ENCODE measurements at regions not wholly inside any gene's neighbourhood (a gene's known extent, or its start where the extent isn't known, plus 50 kb on each side); places are given as distances from the start of the nearest gene placed in this dataset.

GRCh38 chr2:107338059-107338458, 452.1 kb upstream of the ST6GAL2 start:
- TF ChIP-seq SIN3A (IDR thresholded peaks at IDR 0.05; ENCODE audit: borderline replicate concordance, low read depth, low read length) (no peak), TCF12 (IDR thresholded peaks at IDR 0.05) (no peak), GABPA (IDR thresholded peaks at IDR 0.05; ENCODE audit: low read depth) (no peak), YY1 (IDR thresholded peaks at IDR 0.05; ENCODE audit: low read depth) (no peak), IRF3 (IDR thresholded peaks at IDR 0.05; ENCODE audit: low read depth, low read length) (no peak), SMC3 (IDR thresholded peaks at IDR 0.05; ENCODE audit: low read depth, low read length) (no peak)
- Histone ChIP-seq H3K4me3 (ENCODE audit: low read depth in 2 of 2, low read length in 1 of 2) (no peak overlapping the region), H4K20me1 (ENCODE audit: insufficient read depth) (no peaks in the 10 kb centered on the region), H2AFZ (ENCODE audit: low read depth) (0 out of 2 replicates have a peak overlapping the region, but pooled peaks have one; percentile 42), H3K4me2 (no peak overlapping the region), H3K4me1 (ENCODE audit: control insufficient read depth in 1 of 2, insufficient read depth in 2 of 2, low read depth in 1 of 2, low read length in 1 of 2) (no peaks in the 10 kb centered on the region; a peak in 1 of 4 replicates), H3K79me2 (ENCODE audit: insufficient read depth) (no peaks in the 10 kb centered on the region), H3K9me2 (no peaks in the 10 kb centered on the region), H3K9ac (no peak overlapping the region), H3K27ac (ENCODE audit: low read depth in 2 of 2, low read length in 1 of 2) (peak overlapping the region in 1 of 2 experiments; percentile 68; a peak in 2 of 4 replicates), H3K9me3 (no peaks in the 10 kb centered on the region), H3K27me3 (ENCODE audit: insufficient read depth) (no peaks in the 10 kb centered on the region), H3K36me3 (replicated peaks in 1 of 2; ENCODE audit: control insufficient read depth in 1 of 2, insufficient read depth in 2 of 2, low read length in 1 of 2) (no peaks in the 10 kb centered on the region), H3F3A (replicated peaks; ENCODE audit: insufficient read depth) (no peaks in the 10 kb centered on the region)
- DNase-seq = no peak
- ChIA-PET CTCF (no interaction called here), POLR2A (no interaction called here)
- WGBS (ENCODE audit: low lambda C conversion rate) = 62% methylated on average over 3 of the region's 3 CpGs

- no peak overlapping the region for H3K4me3 ChIP-seq (ENCODE audit: low read depth in 2 of 2, low read length in 1 of 2)
- no peak for TF ChIP-seq MXI1 (IDR thresholded peaks at IDR 0.05; ENCODE audit: low read depth, low read length)
- no peak for TF ChIP-seq USF1 (IDR thresholded peaks at IDR 0.05; ENCODE audit: borderline replicate concordance, low read depth)
- H3K27ac ChIP-seq (ENCODE audit: low read depth in 2 of 2, low read length in 1 of 2) = no peak overlapping the region
- no peaks in the 10 kb centered on the region for H3K9me2 ChIP-seq
- H3K9me3 ChIP-seq = no peaks in the 10 kb centered on the region
- no peaks in the 10 kb centered on the region for H3F3A ChIP-seq (replicated peaks; ENCODE audit: insufficient read depth)
- H3K9ac ChIP-seq = no peak overlapping the region
- 43% methylated on average over 6 of the region's 6 CpGs for WGBS (ENCODE audit: low lambda C conversion rate)
- no peak overlapping the region for H2AFZ ChIP-seq (ENCODE audit: low read depth)
- ChIA-PET CTCF (no interaction called here), POLR2A (no interaction called here)
- H3K79me2 ChIP-seq (ENCODE audit: insufficient read depth) = no peaks in the 10 kb centered on the region
- H4K20me1 ChIP-seq (ENCODE audit: insufficient read depth) = no peaks in the 10 kb centered on the region
- DNase-seq = no peak
- no peaks in the 10 kb centered on the region; a peak in 1 of 4 replicates for H3K4me1 ChIP-seq (ENCODE audit: control insufficient read depth in 1 of 2, insufficient read depth in 2 of 2, low read depth in 1 of 2, low read length in 1 of 2)
- H3K27me3 ChIP-seq (ENCODE audit: insufficient read depth) = no peaks in the 10 kb centered on the region
- no peak overlapping the region for H3K4me2 ChIP-seq
- H3K36me3 ChIP-seq (replicated peaks in 1 of 2; ENCODE audit: control insufficient read depth in 1 of 2, insufficient read depth in 2 of 2, low read length in 1 of 2) = no peaks in the 10 kb centered on the region
Observed at GRCh38 chr2:107338571-107338970, 452.6 kb upstream of the ST6GAL2 start.

GRCh38 chr2:107340955-107341354, 455.0 kb upstream of the ST6GAL2 start:
- Histone ChIP-seq H3K4me3 (ENCODE audit: low read depth in 2 of 2, low read length in 1 of 2) (no peak overlapping the region), H3K4me1 (ENCODE audit: control insufficient read depth in 1 of 2, insufficient read depth in 2 of 2, low read depth in 1 of 2, low read length in 1 of 2) (no peaks in the 10 kb centered on the region; a peak in 1 of 4 replicates), H3K9me2 (no peaks in the 10 kb centered on the region), H3K79me2 (ENCODE audit: insufficient read depth) (no peaks in the 10 kb centered on the region), H3K36me3 (replicated peaks in 1 of 2; ENCODE audit: control insufficient read depth in 1 of 2, insufficient read depth in 2 of 2, low read length in 1 of 2) (no peaks in the 10 kb centered on the region), H4K20me1 (ENCODE audit: insufficient read depth) (no peaks in the 10 kb centered on the region), H3K27ac (ENCODE audit: low read depth in 2 of 2, low read length in 1 of 2) (no peak overlapping the region), H3K9me3 (no peaks in the 10 kb centered on the region), H3K4me2 (no peak overlapping the region), H3F3A (replicated peaks; ENCODE audit: insufficient read depth) (no peaks in the 10 kb centered on the region), H2AFZ (ENCODE audit: low read depth) (no peak overlapping the region), H3K27me3 (ENCODE audit: insufficient read depth) (no peaks in the 10 kb centered on the region), H3K9ac (no peak overlapping the region)
- ChIA-PET POLR2A (no interaction called here), CTCF (interaction anchor here (1.6 kb wide), 1 partner anchor 14 kb away, joined by 3 read pairs; no protein-coding TSS in a partner anchor)
- 71% methylated on average over 2 of the region's 2 CpGs for WGBS (ENCODE audit: low lambda C conversion rate)
- no peak for DNase-seq
- TF ChIP-seq RAD21 (IDR thresholded peaks at IDR 0.05; ENCODE audit: low read length) (no peak), YY1 (IDR thresholded peaks at IDR 0.05; ENCODE audit: low read depth) (no peak), MXI1 (IDR thresholded peaks at IDR 0.05; ENCODE audit: low read depth, low read length) (no peak), MEF2A (IDR thresholded peaks at IDR 0.05; ENCODE audit: borderline replicate concordance, low read depth) (no peak), GATA2 (CRISPR knock-in tag; IDR thresholded peaks at IDR 0.05) (no peak), IRF3 (IDR thresholded peaks at IDR 0.05; ENCODE audit: low read depth, low read length) (no peak), PBX3 (IDR thresholded peaks at IDR 0.05) (no peak), ELF1 (IDR thresholded peaks at IDR 0.05) (no peak), REST (IDR thresholded peaks at IDR 0.05; ENCODE audit: low read depth, low read length) (no peak), NFIC (IDR thresholded peaks at IDR 0.05; ENCODE audit: borderline replicate concordance) (no peak)

All from SK-N-SH (cell line).